CD4-positive, alpha-beta T cell treated with Interferon gamma for 1 hour (primary cell): ENCODE measurements at regions not wholly inside any gene's neighbourhood (a gene's known extent, or its start where the extent isn't known, plus 50 kb on each side); places are given as distances from the start of the nearest gene placed in this dataset.

Experiments
- DNase-seq: peaks from one replicate; pipeline ENCODE4 v3.0.0-alpha.2; 2020

DNA sequence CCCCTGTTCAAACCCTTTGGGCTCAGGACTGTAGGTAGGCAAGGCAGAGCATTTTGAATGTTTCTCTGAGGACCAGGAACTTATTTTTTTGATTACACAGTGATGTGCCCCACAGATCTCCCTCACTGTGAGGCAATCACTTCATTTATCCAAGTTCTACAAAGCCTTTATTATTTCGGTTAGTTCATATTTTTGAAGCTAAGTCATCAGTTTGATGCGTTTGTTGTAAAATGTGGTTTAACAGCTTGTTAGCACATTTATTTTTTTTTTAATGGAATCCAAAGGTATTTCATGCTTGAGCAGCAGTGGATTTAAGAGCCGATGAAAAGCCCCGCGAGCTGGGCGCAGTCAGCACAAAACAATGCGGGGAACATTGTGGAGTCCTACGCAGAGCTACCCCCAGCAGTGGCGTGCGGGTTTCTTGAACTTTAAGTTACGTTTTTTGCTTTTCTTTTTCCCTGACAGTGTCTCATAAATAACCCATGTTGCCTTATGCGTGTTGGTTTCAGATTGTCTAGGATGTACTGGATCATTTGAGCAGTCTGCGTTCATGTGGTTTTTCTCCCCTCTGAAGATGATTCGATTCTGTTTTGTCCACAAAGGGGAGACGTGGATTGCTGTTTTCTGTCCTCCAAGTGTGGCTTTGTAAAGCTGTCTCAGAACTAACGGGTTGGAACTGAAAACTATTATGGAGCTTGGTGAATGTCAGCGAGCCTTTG is 233.6 kb upstream of the BMP2 start:
- DNase-seq, result no peak

GRCh38 chr20:6533351-6533750 is 234.1 kb upstream of the BMP2 start:
- no peak for DNase-seq

GRCh38 chr20:6530779-6531315 is 236.6 kb upstream of the BMP2 start:
- DNase-seq, result no peak

GRCh38 chr20:6530254-6530653 is 237.2 kb upstream of the BMP2 start:
- no peak for DNase-seq

GRCh38 chr20:6525447-6526303 is 241.8 kb upstream of the BMP2 start:
- DNase-seq, result no peak

DNA sequence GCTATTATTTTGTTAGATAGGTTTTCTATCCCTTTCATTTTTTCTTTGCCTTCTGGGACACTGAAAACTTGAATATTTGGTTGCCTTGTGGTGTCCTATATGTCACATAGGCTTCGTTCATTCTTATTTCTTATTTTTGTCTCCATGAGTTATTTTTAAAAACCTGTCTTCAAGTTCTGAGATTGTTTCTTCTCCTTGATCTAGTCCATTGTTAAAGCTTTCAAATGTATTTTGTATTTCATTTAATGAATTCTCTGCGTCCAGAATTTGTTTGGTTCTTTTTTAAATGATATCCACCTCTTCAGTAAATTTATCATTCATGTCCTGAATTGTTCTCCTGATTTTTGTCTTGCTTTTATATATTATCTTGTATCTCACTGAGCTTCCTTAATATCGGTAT is 243.2 kb upstream of the BMP2 start:
- DNase-seq, result no peak

GRCh38 chr20:6519556-6519955 is 247.9 kb upstream of the BMP2 start:
- no peak for DNase-seq

DNA sequence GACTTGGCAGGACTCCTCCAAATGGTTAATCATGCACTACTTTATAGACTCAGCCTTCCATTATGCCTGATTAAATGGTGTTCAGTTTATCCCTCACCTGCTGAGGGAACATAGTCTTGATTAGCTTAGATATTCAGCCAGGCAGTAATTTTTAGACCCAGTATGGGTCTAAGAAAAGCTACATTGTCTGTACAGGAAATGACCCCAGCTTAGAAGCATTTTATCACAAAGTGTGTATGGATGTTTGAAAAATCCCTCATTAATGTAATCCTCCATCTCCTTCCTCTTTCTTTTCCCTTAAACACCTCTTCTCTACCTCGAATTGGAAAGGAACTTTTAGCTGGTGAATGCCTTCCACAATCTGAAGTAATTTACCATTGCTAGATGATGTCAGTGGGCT is 252.2 kb upstream of the BMP2 start:
- no peak for DNase-seq

- no peak for DNase-seq
Measured at GRCh38 chr20:6513599-6513998, 253.9 kb upstream of the BMP2 start.

DNA sequence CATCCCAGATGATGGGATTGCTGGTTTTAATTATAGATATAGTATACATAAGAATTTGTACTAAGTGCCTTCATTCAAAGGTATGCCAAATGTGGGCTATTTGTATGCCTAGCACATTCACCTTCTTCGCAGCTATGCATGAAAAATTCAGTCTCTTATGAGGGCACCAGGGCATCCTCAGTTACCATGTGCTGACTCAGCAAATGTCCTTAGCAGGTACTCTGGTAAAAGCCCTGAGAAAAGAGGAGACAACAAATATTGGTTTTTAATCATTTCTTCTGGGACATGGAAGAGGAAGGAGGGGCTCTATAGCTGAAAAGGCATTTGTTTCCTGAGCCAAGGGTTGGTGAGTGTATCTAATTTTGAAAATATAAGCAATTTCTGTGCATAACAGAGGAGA is 258.1 kb upstream of the BMP2 start:
- DNase-seq, result no peak

- DNase-seq, result no peak
Measured at GRCh38 chr20:6506906-6507305, 260.6 kb upstream of the BMP2 start.

DNA sequence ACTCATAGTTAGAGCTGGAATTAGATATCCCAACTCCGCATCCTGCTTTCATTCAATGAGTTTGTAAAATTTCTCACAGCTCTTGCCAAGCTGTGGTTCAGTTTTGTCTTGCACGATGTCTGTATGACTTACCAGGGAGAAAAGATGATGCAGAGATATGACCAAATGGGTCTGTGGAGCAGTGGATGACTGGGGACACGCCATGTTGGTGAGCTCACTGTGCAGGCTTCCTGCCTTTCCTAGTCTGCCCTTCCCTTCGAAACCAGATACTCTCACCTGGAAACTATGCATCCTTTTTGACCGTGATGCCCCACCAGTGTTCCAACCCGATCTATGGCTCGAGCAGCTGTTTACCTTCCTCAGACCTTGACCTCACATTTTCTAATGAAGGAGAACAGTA is 262.7 kb upstream of the BMP2 start:
- DNase-seq, result no peak

DNA sequence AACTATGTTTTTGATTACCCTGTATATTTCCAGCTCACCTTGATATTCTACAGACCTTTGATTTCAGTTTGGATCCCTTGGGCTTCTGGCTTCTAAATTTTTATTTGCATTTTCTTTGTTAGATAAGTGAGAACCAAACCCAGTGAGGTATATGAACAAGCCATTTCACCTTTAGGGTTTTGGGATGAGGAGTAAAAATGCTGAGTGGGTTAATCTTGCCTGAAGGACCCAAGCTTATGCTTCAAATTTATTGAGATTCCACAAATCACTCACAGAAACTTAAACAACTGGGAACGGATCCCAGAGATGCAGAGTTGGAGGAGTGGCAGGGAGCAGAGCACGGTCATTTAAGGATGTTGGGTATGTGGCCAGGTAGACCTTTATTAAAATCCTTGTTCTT is 263.3 kb upstream of the BMP2 start:
- DNase-seq, result no peak

DNA sequence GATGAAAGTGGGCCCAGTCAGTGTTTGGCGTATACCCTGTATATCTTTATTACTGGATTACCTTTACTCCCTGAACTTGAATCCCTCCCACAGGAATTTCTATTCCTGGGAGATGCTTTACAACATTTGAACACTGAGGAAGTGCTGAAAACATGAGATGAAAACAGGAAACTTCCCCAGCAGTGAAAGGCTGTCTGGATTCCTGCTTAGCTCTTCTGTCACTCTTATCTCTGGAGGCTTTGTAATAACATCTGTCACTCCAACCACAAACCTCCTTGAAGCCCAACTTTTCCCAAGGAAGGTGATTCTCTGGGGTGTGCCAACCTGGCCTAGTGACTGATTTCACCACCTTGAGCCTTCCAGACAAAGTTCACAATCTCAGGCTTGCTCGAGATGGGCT is 264.5 kb upstream of the BMP2 start:
- DNase-seq, result no peak

DNA sequence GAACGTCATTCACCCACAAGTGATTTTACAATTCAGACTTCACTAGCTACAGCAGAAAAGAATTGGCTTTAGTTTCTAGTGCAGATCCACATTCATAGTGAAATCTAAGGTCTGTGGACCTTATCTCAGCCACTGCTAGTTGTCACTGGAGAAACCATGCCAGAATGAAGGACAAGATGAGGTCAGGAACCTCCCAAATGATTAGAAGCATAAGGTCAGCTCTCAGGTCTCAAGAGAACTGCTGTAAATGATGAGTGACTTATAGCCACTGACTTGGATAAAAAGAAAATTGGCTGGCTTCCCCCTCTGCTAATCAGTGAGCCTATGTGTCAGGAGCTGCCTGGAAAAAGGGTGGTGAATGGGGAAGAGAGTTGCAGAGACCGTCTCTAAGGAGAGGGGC is 265.3 kb upstream of the BMP2 start:
- no peak for DNase-seq

DNA sequence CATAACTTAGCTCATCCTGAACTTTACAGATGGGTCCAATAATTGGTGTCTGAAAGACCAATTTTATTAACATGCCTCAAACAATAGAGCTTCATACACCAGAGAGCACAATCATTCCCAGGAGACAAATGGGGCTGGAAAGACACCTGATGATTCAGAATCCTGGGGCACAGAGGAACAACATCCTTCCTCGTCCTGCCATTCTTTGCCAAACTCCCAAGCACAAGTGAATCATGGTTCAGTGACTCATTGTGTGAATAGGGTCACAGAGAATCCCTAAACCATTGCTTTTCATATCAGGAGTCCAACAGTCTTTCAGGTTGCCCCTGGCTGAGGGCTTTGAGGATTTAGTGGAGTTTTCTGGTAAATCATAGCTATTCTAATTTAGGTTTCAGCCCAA is 266.4 kb upstream of the BMP2 start:
- no peak for DNase-seq

DNA sequence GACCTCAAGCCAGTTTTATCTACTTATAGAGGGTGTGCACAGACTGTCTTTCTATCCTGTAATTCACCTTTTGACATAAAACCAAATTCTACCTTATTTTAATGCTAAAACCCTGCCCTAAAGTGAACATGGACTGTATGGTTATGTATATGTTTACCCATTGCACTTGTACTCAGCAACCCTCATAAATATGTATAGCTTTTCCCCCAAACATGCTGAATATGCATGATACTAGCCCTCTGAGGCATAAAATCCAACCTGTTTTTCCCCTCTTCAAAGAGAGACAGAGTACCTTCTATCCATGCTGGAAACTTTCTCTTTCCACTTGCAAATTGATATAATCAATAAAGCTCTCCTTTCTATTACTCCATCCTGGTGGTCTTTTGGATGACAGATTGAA is 267.9 kb upstream of the BMP2 start:
- DNase-seq, result no peak

- no peak for DNase-seq
Measured at GRCh38 chr20:6496874-6497273, 270.6 kb upstream of the BMP2 start.

DNA sequence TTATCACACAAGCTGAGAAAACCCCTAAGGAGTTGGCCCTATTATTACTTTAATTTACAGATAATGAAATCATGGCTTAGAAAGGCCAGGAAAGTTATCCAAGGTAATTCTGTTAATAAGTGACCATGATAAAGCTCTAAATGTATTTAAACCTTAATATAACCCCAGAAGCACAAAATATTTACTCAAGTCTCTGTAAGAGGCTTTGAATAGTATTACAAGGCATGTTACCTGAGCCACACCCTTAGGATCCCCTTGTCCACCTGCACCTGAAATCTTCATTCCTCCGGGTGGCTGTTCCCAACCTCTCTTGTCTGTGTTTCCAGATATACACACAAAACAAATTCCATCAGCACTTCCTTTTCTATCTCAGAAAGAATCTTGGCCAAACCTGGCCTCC is 271.6 kb upstream of the BMP2 start:
- no peak for DNase-seq

DNA sequence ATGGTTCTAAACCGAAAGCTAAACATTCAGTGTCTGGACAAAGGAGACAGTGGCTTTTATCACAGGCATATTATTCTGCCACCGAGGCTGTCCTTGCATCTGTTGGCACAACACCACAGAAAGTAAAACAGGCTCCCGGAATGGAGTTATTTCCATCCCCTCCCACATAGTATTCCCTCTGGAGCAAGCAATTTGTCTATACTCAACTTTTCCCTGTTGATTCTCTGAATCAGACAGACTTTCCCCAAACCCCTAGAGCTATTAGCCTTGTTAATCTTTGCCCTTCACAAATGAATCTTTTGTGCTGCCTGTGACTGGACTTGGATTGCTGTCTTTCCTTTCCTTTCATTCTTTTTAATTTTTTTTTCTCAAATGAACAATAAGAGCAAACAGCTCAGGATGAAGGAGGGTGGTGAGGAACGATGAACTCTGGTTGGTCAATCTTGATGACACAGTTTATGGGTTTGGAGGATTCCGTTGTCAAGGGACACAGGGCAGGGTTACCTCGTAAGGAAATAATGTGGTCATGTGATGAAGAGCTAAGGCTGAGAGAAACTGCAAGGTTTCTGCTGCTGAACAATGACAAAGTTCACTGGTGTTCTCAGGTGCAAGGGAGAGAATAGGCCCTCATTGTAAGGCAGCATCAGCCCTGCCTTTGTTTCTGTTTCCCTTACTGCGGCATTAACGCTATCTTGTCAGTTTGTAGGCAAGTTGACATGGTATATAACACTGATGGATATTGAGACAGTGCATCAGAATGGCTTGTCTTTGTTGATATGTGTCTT is 275.0 kb upstream of the BMP2 start:
- no peak for DNase-seq

- no peak for DNase-seq
Measured at GRCh38 chr20:6490849-6491248, 276.6 kb upstream of the BMP2 start.

- DNase-seq, result no peak
Measured at GRCh38 chr20:6489361-6490171, 277.9 kb upstream of the BMP2 start.

DNA sequence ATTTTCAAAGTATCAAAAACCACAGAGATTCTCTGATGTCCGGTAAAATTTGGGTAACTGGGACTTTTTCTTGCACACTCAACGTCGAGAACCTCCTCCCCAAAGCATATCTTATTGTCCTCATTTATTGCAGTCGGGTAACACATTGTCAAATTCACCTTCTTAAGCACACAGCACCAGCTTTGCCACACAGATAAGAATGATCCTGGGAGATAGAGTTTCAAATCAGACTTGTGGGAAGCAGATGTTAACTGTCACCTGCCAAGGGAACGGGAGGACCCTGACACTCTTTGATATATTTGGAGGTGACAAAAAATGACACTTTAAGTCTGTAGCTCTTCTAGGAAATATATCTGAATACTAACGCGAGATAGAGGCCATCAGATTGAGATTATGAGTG is 282.1 kb upstream of the BMP2 start:
- no peak for DNase-seq
